ENCODE measurements at regions not wholly inside any gene's neighbourhood (a gene's known extent, or its start where the extent isn't known, plus 50 kb on each side); places are given as distances from the start of the nearest gene placed in this dataset.
"Not testable (repeated sequence)": the region's sequence is repeated elsewhere in the genome, so short reads cannot be mapped to it uniquely, and the experiment has no call there.

DNA sequence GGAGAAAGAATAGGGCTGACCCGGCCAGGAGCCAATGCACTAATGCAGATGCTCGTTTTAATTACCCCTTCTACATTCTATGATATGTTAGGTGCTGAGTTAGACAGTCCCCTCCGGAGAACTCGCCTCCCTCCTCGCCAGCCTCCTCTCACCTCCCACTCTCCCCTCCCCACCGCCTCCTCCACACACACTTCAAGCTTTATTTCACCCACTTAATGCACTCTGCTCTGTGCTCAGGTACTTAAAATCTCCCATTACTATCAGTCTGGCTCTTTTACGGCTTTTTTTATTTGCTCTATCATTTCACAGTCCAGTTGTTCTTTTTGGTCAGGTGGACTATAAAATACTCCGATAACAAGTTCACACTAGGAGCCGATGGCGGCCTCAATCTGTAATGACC, 231.6 kb downstream of the TEX36 start:
- no peak for DNase-seq (ENCODE audit: low spot score)

DNA sequence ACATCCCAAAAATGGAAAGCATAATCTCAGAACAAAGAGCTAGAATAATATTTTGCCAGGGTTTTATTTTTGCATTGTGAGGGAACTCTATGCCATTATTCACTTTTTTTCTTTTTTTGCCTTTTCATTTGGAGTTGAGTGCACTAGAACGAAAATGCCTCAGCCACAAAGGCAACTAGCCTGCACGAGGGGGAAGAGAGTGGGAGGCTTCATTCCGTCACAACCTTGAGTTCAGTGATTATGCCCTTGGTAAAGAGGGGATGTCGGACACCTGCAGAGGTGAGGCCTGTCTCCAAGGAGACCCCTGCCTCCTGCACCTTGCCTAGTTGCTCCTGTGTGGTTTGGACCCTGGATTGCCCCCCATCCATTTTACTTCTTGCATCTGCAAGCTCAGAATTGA, 232.7 kb downstream of the TEX36 start:
- no peak for DNase-seq (ENCODE audit: low spot score)

DNA sequence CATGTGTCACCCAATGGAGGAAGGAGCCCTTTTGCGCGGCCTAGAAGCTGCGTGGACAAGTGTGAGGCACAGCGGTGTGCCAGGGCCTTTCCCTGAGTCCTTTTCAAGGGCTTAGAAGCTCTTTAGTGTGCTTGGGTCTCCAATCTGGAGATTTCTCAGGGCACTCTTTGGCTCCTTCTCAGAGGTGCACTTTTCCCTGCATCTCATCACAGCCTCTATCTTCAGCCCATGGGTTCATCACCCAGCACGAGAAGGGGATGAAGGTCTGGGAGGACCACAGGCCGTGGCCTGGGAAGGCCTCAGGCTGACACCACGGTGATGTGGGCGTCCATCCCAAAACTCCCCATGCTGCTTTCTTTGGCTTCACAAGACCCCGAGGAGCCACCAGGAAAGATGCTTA, 233.4 kb downstream of the TEX36 start:
- no peak for DNase-seq (ENCODE audit: low spot score)

DNA sequence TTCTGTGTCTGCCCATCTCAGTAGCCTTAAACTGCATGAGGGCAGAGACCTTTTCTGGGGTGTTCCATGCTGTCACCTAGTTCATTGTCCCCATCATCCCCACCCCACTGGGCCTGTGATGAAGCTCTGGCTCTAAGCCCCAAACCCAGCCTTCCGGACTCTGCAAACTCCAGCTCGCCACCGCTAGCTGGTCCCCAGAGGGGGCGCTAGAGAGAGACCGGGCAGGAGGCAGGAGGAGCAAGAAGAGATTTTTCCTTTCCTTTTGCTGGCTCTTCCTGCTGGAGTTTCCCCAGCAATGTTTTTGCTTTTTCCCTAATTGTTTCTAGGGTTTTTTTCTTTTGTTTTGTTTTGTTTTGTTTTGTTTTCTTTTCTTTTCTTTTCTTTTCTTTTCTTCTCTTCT, 234.4 kb downstream of the TEX36 start:
- no peak for DNase-seq (ENCODE audit: low spot score)

DNA sequence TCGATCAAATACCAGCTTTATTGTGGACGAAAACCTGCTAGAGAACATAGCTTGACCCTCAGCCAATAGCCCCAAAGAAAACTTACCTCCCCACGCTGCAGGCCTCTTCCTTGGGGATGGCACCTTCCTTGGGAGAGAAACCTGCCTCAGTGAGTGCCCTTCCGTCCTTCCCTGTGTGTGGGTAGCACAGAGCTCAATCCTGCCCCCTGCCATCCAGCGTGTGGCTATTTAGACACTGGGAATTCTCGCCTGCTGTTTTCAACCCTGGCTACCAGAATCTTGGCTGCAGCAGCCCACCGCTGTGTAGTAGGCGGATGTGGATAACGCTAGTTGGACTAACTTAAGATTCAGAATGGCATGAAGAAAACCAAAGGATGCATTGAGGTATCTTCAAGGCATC, 238.2 kb downstream of the TEX36 start:
- no peak for DNase-seq (ENCODE audit: low spot score)

DNA sequence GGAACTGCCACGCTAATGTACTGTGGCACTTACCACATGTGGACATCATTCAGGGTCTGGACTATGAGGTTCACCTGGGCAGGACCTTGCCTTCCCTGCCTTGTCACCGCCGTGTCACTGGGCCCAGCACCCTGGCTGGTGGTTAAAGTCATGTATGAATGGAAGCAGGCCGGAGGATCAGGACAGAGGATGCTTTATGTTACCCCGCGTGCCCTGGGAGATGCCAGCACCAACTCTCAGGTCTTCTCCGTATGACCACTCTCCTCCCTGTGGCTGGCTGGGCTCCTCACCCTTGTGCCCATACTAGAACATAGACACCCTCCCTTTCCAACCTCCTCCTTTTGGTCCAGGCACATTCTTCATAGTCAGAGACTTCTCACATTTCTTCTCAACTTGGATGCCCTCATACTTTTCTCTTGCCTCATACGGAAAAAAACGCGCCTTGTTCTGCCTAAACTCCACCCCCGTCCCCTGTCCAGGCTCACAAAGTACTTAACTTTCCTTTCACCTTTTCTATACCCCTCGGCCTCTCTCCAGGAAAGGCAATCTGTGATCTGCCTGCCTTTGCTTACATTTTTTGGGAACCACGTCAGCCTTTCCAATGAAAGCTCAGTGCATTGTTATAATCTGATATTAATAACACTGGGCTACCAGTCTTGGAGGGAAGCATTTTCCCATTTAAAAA, 240.0 kb downstream of the TEX36 start:
- no peak for DNase-seq (ENCODE audit: low spot score)

DNA sequence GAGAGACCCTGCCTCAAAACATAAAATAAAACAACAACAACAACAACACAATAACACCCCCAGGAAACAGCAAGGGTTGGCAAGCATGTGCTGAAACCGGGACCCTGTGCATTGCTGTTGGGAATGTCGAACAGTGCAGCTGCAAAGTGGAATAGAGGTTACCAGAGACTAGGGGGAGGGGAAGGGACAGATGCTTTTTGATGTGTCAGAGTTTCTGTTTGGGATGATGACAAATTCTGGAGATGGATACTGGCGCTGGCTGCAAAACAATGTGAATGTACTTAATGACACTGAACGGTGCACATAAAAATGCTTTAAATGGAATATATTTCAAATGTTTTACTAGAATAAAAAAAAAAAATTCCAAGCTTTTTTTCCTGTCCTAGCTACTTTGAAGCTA, 241.8 kb downstream of the TEX36 start:
- no peak for DNase-seq (ENCODE audit: low spot score)

DNA sequence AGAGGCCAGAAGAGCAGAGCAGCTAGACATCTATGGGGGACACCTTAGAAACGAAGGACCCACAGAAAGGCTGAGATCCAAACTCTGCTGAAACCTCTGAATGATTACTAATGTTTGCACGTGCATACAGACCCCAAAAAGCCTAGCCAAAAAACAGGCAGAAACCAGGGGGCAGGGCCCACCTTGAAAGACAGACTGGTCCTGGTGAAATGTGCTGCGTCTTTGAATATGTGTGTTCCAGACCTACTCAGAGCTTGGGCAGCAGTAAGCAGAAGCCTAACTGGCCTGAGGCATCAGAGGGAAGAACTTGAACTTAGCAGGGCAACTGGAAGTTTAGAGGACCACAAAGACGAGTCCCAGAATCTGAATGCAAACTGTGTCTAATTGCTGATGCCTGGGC, 251.8 kb downstream of the TEX36 start:
- DNase-seq (ENCODE audit: low spot score), result no peak

DNA sequence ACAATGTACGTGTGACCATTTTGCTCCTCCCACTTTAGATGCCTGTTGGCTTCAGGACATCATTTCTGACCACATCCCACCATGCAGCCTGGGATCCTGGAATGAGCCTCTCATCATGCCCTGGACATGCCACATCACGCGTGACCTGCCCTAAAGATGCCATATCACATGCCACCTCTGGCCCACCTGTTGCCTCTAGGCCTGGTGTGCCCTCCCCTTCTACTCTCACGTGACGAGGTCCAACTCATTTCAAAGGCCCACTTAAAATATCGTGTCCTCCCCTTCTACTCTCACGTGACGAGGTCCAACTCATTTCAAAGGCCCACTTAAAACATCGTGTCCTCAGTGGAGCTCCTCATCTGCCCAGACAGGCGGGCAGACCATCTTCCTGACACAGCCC, 254.9 kb downstream of the TEX36 start:
- DNase-seq (ENCODE audit: low spot score), result no peak

DNA sequence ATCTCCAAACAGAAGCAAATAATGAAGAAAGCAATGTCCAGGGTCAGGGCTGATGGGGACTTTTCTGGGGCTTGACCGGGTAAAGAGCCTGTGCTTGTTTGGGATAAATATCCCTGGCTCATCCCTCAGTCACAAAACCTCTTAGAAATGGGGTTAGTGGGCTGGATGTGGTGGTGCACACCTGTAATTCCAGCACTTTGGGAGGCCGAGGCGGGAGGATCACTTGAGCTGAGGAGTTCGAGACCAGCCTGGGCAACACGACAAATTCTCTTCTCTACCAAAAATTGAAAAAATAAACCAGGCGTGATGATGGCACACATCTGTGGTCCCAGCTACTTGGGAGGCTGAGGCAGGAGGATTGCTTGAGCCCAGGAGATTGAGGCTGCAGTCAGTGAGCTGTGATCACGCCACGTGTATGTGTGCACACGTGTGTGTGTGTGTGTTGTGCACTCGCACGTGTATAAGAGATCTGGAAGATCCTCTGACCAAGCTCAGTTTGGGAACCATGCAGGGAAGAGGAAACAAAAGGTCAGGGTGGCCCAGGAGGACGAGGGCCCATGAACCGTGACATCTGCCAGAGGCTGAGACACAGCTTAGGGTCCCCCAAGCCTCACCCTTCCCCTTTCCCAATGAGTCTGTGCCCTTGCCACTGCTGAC, 258.6 kb downstream of the TEX36 start:
- no peak for DNase-seq (ENCODE audit: low spot score)

DNA sequence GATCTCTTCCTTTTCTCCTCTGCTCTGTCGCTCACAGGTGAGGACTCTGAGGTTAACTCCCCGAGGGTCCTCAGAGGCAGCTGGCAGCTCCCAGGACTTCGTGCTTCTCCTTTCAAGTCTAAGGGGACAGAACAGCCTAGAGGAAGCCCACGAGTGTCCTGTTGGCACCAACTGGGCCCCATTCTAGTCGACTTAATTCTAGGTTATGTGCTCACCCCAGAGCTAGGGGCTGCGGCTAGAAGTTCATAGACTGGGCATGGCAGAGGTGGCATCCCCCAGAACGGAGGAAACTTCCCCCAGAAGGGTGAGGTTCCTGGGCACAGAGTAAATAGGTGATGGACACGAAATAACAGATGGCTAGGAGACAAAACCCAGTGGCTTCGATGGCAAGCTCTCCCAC, 259.4 kb downstream of the TEX36 start:
- no peak for DNase-seq (ENCODE audit: low spot score)

DNA sequence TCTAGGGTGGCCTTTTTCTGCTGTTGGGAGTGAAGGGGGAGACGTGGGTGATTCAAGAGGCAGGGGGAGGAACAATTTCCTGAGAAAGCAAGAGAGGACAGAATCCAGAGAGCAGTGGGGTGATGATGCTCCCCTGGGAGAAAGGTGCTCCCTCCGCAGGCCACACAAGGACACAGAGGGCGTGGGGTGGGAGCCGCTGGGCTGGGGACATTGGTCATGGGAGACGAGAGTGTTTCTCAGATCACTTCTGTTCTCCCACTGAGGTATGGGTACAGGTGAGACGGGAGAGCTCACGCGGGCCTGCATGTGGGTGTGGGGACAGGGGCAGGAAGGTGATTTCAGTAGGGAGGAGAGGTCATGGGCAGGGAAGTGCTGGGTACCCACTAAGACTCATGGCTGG, 259.5 kb upstream of the CTBP2 start:
- no peak for DNase-seq (ENCODE audit: low spot score)

DNA sequence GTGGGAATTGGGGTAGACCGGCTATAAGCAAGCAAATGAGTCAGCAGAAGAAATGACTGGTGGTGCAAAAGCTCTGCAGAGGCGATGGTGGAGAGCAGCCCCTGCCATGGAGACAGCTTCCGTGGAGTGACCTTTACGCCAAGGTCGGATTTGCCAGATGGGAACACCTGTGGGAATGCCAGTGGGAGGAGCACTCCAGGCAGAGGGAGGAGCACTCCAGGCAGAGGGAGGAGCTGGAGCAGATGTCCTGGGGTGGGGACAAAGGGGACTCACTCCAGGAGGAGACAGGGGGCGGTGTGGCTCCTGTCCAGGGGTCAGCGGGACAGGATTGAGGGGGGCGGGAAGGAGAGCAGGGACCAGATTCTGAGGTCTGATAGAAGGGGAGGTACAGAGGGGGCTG, 258.8 kb upstream of the CTBP2 start:
- DNase-seq (ENCODE audit: low spot score), result no peak

DNA sequence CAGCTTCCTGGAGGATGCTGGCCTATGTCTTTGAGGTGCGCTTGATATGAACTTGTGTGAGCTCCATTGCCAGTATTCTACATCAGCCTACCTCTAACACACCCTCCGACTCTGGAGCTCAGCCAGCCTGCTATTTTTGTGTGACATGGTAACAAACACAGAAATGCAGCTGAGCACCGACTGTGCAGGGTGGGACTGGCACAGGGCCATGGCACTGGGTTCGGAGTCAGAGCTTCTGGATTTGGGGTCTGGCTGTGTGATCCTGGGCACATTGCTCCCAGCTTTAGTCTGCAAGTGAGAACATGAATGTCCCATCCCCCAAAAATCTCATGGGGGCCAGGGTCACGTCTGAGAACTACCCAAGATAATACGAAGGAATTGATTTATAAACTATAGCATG, 257.2 kb upstream of the CTBP2 start:
- DNase-seq (ENCODE audit: low spot score), result no peak

DNA sequence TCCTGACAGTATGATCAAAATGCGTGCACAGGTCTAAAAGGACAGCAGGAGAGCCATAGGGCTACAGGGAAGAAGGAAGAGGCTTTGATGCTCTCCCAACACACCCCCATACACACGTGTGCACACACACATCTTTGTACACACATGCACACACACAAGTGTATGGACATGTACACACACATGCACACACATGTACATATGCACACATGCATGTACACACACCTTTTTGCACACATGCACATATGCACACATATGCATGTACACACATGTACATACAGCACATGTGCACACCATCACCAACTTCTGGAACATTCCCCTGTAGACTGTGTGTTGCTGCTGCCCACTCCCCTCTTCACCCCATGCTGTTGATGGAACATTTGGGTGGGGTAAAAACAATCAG, 255.6 kb upstream of the CTBP2 start:
- DNase-seq (ENCODE audit: low spot score), result no peak

DNA sequence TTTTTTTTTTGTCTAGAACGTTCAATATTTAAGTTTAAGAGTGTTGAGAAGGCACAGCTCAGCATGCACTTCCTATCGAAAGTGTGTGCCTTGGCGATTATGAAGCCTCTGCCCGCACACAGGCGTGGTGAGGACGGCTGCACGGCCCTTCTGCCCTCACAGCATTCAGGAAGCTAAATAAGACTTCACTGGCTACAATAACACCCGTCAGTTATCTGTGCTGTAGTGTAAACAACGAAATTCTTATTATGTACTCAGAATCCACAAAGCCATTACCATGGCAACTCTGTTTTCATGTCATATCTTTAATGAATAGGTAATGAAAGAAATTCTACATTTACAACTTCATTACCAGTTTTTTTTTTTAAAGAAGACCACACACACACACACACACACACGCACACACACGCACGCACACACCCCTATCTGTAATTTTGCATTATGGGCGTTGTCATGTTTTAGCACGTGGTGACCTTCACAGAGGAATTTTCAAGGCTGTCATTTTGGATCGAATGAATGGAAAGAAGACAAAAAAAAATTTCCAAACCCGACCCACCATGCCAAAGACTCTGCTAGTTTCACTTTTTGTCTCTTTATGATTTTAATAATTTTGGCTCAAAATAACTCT, 254.8 kb upstream of the CTBP2 start:
- no peak for DNase-seq (ENCODE audit: low spot score)

DNA sequence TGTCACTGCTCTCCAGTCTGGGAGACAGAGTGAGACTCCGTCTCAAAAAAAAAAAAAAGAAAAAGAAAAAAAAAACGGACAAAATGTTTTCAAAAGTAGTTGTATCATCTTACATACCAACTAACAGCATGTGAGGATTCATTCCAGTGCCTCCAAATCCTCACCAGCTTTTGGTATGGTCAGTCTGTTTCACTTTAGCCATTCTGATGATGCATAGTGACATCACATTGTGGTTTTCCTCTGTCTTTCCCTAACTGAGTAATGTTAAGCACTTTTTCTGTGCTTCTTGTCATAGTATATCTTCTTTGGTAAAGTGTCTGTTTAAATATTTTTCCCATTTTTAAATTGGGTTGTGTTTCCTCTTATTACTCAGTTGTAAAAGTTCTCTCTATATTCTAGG, 251.4 kb upstream of the CTBP2 start:
- DNase-seq (ENCODE audit: low spot score), result no peak

DNA sequence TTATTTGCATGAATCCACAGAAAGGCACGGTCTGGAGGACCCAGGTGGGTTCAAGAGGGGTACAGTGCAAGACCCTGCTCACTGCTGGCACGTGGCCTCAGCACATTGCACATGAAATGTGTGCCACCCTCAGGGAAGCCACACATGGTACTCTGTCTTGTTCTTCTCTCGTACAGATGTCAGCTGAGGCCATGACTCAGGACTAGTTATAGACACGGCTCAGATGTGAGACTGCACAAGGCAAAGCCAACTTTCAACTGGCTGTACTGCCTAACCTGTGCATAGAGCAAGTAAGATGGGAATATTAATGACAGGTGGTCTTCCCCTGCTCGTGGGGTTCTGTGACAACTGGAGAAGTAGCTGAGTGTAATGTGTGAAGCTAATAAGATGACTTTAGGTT, 249.4 kb upstream of the CTBP2 start:
- DNase-seq (ENCODE audit: low spot score), result no peak

DNA sequence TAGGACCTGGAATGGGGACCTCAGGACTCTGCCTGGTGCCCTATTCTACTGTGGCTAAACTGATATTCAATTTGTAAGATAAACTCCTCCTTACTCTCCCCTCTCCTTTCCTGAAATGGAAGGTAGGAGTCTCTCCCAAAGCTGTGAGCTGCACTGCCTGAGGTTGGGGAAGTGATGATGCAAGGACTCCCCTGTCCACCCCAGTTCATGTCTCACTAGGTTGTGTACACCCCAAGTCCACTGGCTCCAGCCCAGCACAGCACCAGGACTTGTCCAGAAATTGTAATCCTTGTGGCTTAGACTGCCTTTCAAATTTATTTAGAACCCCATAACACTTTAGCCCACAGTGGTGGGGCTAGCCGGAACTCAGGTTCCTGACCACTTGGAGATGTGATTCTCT, 247.2 kb upstream of the CTBP2 start:
- DNase-seq (ENCODE audit: low spot score), result no peak

DNA sequence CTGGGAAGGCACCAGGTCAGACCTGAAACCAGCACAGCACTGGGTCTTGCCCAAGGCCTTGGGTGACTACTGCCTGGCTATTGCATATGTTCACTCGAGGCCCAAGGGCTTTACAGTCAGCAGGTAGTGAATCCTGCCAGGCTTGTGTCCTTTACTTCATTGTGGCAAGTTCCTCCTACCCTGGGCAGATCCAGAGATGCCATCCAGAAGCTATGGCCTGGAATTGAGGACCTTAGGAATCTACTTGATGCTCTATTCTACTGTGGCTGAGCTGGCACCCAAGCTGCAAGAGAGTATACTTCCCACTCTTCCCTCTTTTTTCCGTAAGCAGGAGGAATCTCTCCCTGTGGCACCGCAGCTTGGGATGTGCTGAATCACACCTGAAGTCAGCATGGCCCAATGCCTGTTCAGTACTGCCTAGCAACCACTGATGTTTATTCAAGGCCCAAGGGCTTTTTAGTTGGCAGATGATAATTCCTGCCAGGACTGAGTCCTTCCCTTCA, 246.7 kb upstream of the CTBP2 start:
- DNase-seq (ENCODE audit: low spot score), result no peak

DNA sequence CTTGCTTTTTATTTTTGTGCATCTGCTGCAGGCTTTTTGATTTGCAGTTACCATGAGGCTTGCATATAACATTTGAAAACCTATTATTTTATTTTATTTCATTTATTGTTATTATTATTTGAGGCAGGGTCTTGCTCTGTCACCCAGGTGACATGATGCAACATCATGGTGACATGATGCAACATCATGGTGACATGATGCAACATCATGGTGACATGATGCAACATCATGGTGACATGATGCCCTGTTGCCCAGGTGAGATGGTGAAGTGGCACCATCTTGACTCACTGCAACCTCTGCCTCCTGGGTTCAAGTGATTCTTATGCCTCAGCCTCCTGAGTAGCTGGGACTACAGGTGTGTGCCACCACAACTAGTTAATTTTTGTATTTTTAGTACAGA, 244.5 kb upstream of the CTBP2 start:
- DNase-seq (ENCODE audit: low spot score), result not testable (repeated sequence)

DNA sequence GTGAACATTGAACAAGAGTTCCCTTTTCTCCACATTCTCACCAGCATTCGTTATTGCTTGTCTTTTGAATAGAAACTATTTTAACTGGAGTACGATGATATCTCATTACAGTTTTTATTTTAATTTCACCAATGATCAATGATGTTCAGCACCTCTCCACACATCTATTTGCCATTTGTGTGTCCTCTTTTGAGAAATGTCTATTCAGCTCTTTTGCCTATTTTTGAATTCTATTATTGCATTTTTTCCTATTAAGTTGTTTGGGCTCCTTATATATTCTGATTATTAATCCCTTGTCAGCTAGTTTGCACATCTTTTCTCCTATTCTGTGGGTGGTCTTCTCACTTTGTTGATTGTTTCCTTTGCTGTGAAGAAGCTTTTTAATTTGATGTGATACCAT, 241.1 kb upstream of the CTBP2 start:
- DNase-seq (ENCODE audit: low spot score), result no peak

DNA sequence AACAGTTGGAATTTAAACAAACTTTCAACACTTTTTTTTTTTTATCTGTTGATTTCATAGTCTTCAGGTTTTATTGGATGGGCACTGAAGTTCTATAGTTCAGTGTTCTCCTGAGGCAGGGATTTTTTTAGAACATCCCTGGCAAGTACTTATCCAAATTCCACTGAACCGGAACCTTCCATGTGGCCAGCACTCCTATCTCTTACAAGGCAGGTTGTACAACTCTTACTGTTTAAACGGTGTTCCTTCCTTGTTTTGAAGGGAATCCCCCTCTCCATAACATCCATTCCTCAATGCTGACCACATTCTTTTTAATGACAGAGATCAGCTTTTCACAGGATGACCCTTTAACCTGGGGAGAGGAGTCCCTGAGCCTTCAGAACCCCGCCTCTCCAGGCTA, 238.9 kb upstream of the CTBP2 start:
- no peak for DNase-seq (ENCODE audit: low spot score)

DNA sequence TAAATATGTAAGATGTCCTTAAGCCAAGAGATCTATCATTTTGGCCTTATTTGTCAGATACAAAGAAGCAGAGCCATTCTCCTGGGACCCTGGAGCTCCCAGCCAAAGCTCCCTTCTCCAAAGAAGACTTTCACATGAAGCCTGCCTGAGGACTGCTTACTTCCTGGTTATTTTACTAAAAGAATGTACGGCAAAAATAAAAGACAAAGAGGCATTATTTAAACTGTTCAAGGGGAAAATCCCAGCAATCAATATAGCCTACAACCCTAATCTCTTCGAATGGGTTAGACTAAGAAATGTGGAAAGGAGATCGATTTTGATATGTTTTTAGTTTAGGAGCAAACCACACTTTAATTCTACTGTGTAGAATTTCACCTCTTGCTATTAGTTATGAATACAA, 237.9 kb upstream of the CTBP2 start:
- DNase-seq (ENCODE audit: low spot score), result no peak
